Mucosa of descending colon (tissue), 3 donors: ENCODE measurements at regions not wholly inside any gene's neighbourhood (a gene's known extent, or its start where the extent isn't known, plus 50 kb on each side); places are given as distances from the start of the nearest gene placed in this dataset.

ENCODE experiments used
- ATAC-seq: fragments of 200-7000 bp; cut with Tn5 transposase; one replicate; pipeline ENCODE4 v1.9.1; 2020; ENCODE audit warnings: mild to moderate bottlenecking, moderate library complexity
- DNase-seq, 3 donors: peaks; one replicate each; pipeline ENCODE4 v3.0.0-alpha.2; 2020
- H3K36me3 ChIP-seq: fragments of 200-600 bp; one replicate; pipeline ENCODE4 v1.8.0; 2021; ENCODE audit warnings: low read depth, mild to moderate bottlenecking
- H3K4me1 ChIP-seq: fragments of 200-600 bp; one replicate; pipeline ENCODE4 v1.8.0; 2021; ENCODE audit warnings: low read depth, mild to moderate bottlenecking
- H3K4me3 ChIP-seq: fragments of 200-600 bp; one replicate; pipeline ENCODE4 v1.8.0; 2021; ENCODE audit warnings: mild to moderate bottlenecking
- H3K9me3 ChIP-seq: fragments of 200-600 bp; one replicate; pipeline ENCODE4 v1.8.0; 2021; ENCODE audit warnings: mild to moderate bottlenecking
- intact Hi-C, 2 donors: fragments of 100-400 bp; cut with DNase I in 1 of 2; cut with micrococcal nuclease in 1 of 2; formaldehyde crosslinking; loops; one replicate each; pipeline versions ENCODE4 v1.11.0 to v1.11.1; 2022; cut with DNase I, micrococcal nuclease
- TF ChIP-seq, protein P1 (sequence below): fragments of 200-600 bp; IDR thresholded peaks from one replicate; pipeline ENCODE4 v1.8.0; 2022; ENCODE audit warnings: antibody characterized with exemption, mild to moderate bottlenecking
- donor health status: DM: no; HTN: no; CAD: no; lungs with moderate emphysema.
- donor health status: DM: no; HTN: no; CAD: no.
- donor health status: DM: no; HTN: yes; CAD: no.

DNA sequence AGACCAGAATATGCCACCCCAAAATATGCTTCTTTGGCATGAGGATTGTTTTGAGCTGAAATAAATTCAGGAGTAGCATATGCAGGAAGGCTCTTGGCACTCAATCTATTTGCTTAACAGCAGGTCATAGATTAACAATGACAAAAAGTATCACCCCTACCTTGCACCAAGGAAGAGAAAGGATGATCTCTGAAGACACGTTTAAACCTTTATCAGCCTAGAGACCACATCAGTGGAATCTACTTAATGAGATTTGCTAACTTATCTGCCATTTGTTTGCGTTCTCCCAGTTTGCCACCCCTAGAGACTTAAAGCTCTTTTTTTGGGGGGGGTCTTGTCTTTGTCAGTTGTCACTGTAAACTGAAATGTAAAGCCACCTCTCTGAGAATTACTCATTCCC lies 1278.7 kb upstream of the USP15 start:
- ATAC-seq (no peak), DNase-seq (no peak)
- Histone ChIP-seq H3K4me1 (no peaks in the 10 kb centered on the region), H3K36me3 (no peaks in the 10 kb centered on the region), H3K9me3 (peaks cover 12% of the 10 kb centered on the region), H3K4me3 (no peak overlapping the region)
- TF ChIP-seq, protein P1, sequence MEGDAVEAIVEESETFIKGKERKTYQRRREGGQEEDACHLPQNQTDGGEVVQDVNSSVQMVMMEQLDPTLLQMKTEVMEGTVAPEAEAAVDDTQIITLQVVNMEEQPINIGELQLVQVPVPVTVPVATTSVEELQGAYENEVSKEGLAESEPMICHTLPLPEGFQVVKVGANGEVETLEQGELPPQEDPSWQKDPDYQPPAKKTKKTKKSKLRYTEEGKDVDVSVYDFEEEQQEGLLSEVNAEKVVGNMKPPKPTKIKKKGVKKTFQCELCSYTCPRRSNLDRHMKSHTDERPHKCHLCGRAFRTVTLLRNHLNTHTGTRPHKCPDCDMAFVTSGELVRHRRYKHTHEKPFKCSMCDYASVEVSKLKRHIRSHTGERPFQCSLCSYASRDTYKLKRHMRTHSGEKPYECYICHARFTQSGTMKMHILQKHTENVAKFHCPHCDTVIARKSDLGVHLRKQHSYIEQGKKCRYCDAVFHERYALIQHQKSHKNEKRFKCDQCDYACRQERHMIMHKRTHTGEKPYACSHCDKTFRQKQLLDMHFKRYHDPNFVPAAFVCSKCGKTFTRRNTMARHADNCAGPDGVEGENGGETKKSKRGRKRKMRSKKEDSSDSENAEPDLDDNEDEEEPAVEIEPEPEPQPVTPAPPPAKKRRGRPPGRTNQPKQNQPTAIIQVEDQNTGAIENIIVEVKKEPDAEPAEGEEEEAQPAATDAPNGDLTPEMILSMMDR: no peak
- intact Hi-C loops: no loop called here

DNA sequence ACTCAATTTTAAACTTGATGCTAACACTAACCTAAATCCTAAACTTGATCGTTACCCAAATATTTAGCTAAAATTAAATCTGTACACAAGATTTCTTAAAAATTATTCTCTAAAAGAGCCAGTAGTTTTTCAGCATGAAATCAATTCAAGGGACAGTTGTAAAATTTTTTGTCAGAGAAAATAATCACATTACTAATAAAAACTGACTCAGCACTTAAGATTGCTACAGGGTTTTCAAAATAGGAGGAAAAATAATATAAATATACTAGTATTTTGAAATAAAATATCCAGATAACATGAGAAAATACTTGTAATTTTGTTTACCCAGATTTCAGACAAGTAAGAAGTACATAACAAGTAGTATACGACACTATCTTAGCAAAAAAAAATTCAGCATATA lies 1268.1 kb upstream of the USP15 start:
- no peaks in the 10 kb centered on the region for H3K36me3 ChIP-seq
- H3K4me3 ChIP-seq: no peak overlapping the region
- peaks cover 24% of the 10 kb centered on the region for H3K9me3 ChIP-seq
- no peak for DNase-seq
- no peak for ATAC-seq
- TF ChIP-seq, protein P1: no peak
- H3K4me1 ChIP-seq: no peaks in the 10 kb centered on the region
- intact Hi-C loops: no loop called here

DNA sequence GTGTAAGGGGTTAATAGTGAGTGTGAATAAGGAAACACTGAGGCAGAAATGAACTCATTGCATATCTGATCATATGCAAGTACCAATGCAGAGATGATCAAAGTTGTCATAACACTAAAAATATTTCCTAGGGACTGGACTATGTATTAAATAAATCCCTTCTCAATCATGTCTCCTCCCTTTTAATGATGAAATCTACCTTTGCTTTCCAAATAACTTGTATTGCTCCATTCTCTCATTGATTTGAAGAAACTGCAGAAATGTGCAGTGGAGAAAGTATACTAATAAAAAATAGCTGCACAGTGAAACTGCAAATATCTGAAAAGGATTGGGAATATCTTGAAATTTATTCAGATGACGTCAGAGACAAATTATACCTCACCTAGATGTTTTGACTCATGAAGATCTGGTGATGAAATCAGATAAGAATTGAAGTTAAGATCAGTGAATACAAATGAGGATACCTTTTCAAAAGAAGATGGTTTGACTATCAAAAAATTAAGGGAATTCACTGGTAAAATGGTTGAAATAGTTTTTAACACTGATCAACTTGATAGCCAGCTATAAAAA lies 1264.9 kb upstream of the USP15 start:
- Histone ChIP-seq H3K4me3 (no peak overlapping the region), H3K9me3 (peaks cover 23% of the 10 kb centered on the region), H3K36me3 (no peaks in the 10 kb centered on the region), H3K4me1 (no peaks in the 10 kb centered on the region)
- DNase-seq: no peak
- TF ChIP-seq, protein P1: no peak
- no peak for ATAC-seq
- intact Hi-C loops: no loop called here

DNA sequence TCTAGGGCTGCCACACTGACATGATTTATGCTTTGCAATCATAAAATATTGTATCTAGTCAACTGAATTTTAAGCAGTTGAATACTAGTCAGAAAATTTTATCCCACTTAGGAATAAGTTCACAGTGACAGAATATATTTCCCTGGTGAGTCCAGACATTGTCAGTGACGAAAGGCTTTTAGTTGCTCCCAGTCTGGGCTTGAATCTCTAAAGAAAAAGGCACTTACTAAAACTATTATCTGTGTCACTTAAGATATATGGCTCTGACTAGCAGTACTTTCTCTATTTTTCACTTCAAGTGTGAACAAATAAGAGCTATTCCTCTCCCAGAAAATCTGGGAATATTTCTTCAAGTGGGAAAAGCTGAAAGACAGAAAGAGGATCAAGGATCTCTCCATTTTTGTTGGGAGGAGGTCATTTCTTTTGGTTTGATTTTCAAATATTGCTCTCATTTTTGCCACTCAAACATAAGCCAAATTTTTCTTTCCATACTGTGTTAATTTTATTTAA lies 1262.3 kb upstream of the USP15 start:
- TF ChIP-seq, protein P1: no peak
- Histone ChIP-seq H3K4me1 (no peaks in the 10 kb centered on the region), H3K9me3 (peaks cover 15% of the 10 kb centered on the region), H3K4me3 (no peak overlapping the region), H3K36me3 (no peaks in the 10 kb centered on the region)
- ATAC-seq: no peak
- DNase-seq: no peak
- intact Hi-C loops: no loop called here

DNA sequence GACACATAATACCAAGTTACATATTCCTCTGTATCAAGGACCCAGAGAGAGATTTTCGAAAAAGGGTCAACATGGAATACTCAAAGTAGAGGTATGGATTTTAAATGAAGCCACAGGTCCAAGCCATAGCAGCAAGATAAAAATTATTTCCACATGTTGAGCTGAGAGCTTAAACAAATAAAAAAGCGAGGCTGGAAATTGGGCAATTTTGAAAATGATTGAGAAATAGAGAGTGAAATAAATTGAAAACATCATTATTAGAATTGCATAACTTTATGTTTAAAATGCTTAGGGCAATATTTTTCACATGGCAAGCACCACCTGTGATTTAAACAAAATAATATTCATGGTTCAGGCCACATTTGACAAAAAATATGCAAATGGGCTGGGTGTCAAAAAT lies 1251.0 kb upstream of the USP15 start:
- TF ChIP-seq, protein P1: no peak
- intact Hi-C loops: no loop called here
- no peak for ATAC-seq

More for the DNA sequence above, 1251.0 kb upstream of the USP15 start:
- DNase-seq: no peak
- Histone ChIP-seq H3K4me3 (no peak overlapping the region), H3K9me3 (peaks cover 11% of the 10 kb centered on the region), H3K4me1 (no peaks in the 10 kb centered on the region), H3K36me3 (no peaks in the 10 kb centered on the region)
